ENCODE measurements at regions not wholly inside any gene's neighbourhood (a gene's known extent, or its start where the extent isn't known, plus 50 kb on each side); places are given as distances from the start of the nearest gene placed in this dataset.

DNA sequence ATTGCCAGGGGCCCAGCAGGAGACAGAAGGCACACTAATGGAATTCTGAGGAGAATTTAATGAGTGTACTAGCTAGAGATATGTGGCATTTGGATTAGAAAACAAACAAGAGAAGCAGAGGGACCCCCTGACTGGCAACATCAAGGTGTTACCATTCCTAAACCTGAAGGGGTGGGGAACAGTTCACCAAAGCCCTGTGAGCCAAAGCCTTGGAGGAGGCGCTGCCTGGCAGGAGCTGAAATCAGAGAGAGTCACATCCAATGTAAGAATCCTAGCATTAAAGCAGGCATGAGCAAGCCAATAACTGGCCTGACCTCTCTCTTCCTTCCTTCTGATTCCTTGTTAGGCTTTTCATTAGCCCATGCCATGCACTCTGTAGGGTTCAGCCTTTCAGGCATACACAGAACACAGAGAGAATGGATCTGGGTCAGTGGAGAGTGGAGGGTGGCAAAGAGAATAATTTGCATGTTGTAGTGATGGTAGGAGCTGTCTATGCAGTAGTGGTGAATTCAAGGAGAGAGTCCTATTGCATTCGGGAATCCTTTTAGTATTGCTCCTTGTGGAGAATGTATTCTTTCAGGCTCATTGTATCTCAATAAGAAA lies 367.2 kb upstream of the MAN1A1 start:
- TF ChIP-seq, protein P1, sequence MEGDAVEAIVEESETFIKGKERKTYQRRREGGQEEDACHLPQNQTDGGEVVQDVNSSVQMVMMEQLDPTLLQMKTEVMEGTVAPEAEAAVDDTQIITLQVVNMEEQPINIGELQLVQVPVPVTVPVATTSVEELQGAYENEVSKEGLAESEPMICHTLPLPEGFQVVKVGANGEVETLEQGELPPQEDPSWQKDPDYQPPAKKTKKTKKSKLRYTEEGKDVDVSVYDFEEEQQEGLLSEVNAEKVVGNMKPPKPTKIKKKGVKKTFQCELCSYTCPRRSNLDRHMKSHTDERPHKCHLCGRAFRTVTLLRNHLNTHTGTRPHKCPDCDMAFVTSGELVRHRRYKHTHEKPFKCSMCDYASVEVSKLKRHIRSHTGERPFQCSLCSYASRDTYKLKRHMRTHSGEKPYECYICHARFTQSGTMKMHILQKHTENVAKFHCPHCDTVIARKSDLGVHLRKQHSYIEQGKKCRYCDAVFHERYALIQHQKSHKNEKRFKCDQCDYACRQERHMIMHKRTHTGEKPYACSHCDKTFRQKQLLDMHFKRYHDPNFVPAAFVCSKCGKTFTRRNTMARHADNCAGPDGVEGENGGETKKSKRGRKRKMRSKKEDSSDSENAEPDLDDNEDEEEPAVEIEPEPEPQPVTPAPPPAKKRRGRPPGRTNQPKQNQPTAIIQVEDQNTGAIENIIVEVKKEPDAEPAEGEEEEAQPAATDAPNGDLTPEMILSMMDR (IDR thresholded peaks at IDR 0.05): no peak
- TF ChIP-seq, protein P2, sequence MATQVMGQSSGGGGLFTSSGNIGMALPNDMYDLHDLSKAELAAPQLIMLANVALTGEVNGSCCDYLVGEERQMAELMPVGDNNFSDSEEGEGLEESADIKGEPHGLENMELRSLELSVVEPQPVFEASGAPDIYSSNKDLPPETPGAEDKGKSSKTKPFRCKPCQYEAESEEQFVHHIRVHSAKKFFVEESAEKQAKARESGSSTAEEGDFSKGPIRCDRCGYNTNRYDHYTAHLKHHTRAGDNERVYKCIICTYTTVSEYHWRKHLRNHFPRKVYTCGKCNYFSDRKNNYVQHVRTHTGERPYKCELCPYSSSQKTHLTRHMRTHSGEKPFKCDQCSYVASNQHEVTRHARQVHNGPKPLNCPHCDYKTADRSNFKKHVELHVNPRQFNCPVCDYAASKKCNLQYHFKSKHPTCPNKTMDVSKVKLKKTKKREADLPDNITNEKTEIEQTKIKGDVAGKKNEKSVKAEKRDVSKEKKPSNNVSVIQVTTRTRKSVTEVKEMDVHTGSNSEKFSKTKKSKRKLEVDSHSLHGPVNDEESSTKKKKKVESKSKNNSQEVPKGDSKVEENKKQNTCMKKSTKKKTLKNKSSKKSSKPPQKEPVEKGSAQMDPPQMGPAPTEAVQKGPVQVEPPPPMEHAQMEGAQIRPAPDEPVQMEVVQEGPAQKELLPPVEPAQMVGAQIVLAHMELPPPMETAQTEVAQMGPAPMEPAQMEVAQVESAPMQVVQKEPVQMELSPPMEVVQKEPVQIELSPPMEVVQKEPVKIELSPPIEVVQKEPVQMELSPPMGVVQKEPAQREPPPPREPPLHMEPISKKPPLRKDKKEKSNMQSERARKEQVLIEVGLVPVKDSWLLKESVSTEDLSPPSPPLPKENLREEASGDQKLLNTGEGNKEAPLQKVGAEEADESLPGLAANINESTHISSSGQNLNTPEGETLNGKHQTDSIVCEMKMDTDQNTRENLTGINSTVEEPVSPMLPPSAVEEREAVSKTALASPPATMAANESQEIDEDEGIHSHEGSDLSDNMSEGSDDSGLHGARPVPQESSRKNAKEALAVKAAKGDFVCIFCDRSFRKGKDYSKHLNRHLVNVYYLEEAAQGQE (IDR thresholded peaks at IDR 0.05; ENCODE audit: insufficient read depth in 1 of 2, low read depth in 2 of 2, low read length in 1 of 2): no peak
- TF ChIP-seq POLR2AphosphoS5 (IDR thresholded peaks at IDR 0.05; ENCODE audit: low read depth, low read length) (no peak), SIN3A (IDR thresholded peaks at IDR 0.05; ENCODE audit: borderline replicate concordance, insufficient read depth, low read depth, low read length) (no peak)
